GM21423 (cell line): ENCODE measurements at regions not wholly inside any gene's neighbourhood (a gene's known extent, or its start where the extent isn't known, plus 50 kb on each side); places are given as distances from the start of the nearest gene placed in this dataset.
"Not testable (repeated sequence)": the region's sequence is repeated elsewhere in the genome, so short reads cannot be mapped to it uniquely, and the experiment has no call there.

Experiments used
- ATAC-seq: cut with Tn5 transposase; IDR thresholded peaks from one replicate; pipeline ENCODE4 v1.9.1; 2021; ENCODE audit warnings: mild to moderate bottlenecking, moderate library complexity; ENCODE audit not compliant: unreplicated experiment

DNA sequence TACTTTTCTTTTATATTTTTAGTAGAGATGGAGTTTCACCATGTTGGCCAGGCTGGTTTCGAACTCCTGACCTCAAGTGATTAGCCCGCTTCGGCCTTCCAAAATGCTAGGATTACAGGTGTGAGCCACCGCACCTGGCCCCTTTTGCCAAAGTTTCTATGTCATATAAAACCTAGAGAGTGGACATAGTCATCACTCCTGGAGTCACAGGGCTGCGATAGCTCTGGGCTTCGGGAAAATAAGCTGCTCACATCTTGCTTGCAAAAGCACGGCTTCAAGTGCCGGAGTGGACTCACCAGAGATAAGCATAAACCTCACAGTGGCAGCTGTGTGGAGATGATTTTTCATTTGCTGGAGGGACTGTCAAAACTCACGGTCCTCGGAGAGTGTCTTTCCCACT lies 171.2 kb downstream of the TEX29 start:
- ATAC-seq: no peak

GRCh38 chr13:111492341-111492950 lies 172.0 kb downstream of the TEX29 start:
- no peak for ATAC-seq

DNA sequence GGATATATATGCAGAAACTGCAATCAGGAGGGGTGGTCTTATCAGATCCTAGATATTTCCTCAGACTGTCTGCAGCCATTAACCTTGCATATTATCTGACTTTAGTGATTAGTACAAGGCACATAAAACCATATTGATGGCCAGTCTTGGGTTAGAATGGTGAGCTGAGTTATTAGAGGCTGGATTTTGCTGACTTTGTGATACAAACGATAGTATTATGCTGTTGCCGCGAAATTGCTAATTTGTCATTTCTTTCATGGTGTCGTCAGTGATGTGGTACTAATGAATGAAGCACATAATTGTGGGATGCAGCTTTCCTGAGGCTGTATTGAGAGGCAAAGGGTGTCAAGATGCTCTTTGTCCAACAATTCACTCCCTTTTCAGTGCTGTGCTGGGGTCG lies 172.5 kb downstream of the TEX29 start:
- ATAC-seq: no peak

DNA sequence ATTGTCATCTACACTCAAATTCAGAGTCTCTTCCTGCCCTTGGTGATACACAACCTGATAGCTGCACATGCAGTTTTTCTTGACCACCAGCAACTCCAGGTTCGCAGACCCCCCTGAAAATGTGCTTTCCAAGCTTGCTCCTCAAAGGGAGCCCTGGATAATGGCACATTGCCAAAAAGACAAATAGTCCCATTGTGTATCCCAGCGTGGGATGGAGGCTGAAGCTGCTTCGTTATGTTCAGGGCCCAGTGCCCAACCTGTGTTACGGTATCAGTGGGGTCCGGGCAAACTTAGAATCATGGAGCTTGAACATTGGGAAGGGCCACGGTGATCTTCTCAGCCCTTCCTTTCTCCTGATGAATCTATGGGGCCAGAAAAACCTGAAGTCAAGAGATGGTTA lies 173.0 kb downstream of the TEX29 start:
- no peak for ATAC-seq

GRCh38 chr13:111494641-111495040 lies 174.2 kb downstream of the TEX29 start:
- no peak for ATAC-seq

DNA sequence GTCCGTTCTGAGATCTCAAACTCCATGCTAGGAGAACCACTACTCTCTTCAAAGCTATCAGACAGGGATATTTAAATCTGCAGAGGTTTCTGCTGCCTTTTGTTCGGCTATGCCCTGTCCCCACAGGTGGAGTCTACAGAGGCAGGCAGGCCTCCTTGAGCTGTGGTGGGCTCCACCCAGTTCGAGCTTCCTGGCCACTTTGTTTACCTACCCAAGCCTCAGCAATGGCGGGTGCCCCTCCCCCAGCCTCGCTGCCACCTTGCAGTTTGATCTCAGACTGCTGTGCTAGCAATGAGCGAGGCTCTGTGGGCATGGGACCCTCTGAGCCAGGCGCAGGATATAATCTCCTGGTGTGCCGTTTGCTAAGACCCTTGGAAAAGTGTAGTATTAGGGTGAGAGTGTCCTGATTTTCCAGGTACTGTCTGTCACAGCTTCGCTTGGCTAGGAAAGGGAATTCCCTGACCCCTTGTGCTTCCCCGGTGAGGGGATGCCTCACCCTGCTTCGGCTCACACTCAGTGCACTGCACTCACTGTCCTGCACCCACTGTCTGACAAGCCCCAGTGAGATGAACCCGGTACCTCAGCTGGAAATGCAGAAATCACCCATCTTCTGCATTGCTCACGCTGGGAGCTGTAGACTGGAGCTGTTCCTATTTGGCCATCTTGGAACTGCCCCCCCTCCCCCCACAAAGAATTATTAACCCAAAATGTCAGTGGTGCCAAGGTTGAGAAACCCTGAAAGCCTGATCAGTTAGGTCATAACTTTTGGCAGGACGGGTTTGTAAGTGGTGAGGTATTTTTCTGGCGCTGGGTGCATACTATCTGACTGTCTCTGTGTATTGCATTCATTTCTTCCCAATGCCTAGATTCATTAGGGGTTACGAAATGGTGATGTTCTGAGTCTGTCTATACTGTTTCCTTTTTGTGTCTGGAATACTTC lies 181.4 kb downstream of the TEX29 start:
- not testable (repeated sequence) for ATAC-seq

GRCh38 chr13:111502957-111503356 lies 182.5 kb downstream of the TEX29 start:
- ATAC-seq: no peak

- ATAC-seq: no peak
Measured at GRCh38 chr13:111503376-111503775, 182.9 kb downstream of the TEX29 start.

- ATAC-seq: no peak
Measured at GRCh38 chr13:111503905-111504695, 183.7 kb downstream of the TEX29 start.

DNA sequence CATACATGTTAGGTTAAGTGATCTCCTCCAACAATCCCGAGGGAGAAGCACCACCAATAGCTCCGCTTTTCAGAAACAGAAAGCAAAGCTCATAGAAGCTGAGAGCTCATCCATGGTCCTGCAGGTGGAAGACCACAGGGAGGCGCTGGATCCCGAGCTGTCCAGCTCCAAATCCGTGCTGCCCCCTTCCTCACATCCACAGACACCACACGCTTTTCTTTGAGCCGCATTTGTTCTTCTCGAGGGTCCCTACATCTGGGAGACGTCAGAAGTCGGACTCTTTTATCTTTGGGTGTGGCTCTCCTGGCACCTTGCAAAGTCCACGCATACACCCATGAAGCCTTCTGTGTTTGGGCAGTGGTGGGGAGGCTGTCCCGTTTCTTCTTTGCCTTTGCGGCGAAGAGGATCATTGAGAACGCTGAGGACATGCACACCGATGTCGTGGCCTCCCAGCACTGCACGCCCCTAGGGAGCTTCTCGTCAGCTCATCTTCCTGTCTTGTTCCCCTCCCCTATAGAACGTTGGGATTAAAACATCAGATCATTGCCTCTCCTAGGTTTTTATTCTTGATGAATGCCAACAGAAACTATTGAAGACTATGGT lies 184.8 kb downstream of the TEX29 start:
- ATAC-seq: no peak

- no peak for ATAC-seq
Measured at GRCh38 chr13:111506125-111506524, 185.7 kb downstream of the TEX29 start.

GRCh38 chr13:111506621-111507020 lies 186.2 kb downstream of the TEX29 start:
- ATAC-seq: no peak

DNA sequence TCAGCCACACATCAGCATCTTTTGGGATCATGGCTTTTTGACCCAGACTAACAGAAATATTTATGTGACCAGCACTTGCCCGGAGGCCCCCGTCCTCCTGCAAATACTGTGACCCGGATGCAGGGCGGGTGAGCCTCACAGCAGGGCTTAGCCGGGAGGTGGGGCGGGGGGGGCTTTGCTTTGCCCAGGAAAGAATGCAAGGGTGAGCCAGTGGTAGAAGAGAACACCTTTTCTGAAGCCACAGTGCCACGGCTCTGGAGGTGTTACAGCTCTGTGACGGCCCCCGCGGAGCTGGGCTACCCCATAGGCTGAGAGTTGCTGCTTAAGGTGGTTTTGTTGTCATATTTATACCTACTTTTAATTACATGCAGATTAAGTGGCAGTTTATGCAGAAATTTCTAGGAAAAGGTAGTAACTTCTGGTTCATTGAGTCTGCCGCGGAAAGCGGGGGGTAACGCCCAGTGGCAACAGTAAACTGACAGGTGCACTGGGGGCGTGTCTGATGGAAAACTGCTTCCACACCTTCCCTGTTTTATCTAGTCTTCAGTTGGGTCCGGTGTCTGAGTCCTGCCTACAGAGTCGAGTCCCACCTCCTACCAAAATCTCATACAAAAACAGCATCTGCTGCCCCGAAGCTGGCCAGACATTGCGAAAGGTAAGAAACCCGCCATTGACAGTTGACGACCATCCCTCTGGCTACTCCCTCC lies 187.9 kb downstream of the TEX29 start:
- no peak for ATAC-seq

- no peak for ATAC-seq
Measured at GRCh38 chr13:111508902-111509509, 188.6 kb downstream of the TEX29 start.

GRCh38 chr13:111510502-111511218 lies 190.2 kb downstream of the TEX29 start:
- ATAC-seq: no peak

DNA sequence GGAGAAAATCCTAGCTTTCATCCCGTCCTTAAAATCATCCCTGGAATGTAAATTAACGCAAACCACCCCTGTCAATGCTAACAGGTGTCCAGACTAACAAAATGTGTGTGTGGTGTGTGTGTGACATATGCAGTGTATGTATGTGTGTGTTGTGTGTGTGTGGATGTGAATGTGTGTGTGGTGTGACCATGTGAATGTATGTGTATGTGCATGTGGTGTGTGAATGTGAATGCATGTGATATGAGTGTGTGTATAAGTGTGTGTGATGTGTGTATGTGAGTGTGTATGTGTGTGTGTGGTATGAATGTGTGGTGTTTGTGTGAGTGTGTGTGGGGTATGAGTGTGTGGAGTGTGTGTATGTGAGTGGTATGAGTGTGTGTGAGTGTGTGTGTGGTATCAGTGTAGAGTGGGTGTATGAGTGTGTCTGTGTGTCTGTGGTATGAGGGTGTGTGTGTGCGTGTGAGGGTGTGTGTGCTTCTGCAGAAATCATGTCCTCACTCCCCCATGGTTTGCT lies 190.8 kb downstream of the TEX29 start:
- no peak for ATAC-seq

GRCh38 chr13:111511805-111512504 lies 191.5 kb downstream of the TEX29 start:
- no peak for ATAC-seq

DNA sequence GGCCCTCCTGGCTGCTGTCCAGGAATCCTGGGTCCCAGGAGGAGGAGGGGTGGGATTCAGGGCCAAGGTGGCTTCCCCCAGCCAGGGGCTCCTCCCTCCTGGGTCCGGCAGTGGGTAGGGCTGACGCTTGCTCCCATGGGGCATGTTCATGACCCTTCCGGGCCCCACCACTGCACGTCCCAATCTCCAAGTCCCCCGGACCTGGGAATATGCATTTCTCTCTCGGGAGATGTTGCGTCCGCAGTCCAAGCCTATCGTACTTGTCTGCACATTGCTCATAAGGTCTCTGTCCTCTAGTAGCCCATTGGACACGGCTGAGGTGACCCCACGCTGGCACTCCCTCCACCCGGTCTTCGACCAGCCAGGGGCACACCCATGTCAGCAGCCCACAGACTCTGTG lies 192.3 kb downstream of the TEX29 start:
- ATAC-seq: no peak
